ENCODE measurements at regions not wholly inside any gene's neighbourhood (a gene's known extent, or its start where the extent isn't known, plus 50 kb on each side); places are given as distances from the start of the nearest gene placed in this dataset.

DNA sequence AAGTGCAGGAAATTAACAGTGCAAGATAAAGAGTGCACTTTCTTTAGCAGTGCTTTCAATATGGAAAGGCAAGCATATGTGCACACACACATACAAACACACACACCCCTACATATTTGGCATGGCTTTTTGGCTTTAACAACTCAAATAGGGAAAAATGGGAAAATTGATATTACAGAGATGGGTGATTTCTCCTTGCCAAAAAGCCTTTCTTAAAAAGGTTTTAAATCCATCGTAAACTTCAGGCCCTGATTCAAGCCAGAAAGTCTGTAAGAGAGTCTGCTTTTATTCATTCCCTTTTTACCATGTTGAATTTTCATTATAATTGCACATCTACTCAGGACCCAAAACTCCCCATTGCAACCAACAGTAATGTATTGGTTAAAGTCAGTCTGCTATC is 612.0 kb upstream of the ACTRT1 start:
- Histone ChIP-seq H2BK15ac (ENCODE audit: low read length) (no peak overlapping the region), H3K23ac (ENCODE audit: low read depth, low read length, poor library complexity) (no peak overlapping the region), H3K36me3 (replicated peaks in 1 of 2; ENCODE audit: control insufficient read depth in 2 of 2, insufficient read depth in 2 of 2, low read length in 2 of 2) (no peaks in the 10 kb centered on the region), H2BK12ac (ENCODE audit: low read length) (no peak overlapping the region), H3K18ac (ENCODE audit: low read length) (no peak overlapping the region), H4K91ac (ENCODE audit: low read depth, low read length, poor library complexity) (no peak overlapping the region), H3K4me2 (ENCODE audit: insufficient read depth, low read length, poor library complexity, severe bottlenecking) (no peak overlapping the region), H3K9me3 (replicated peaks in 1 of 2; ENCODE audit: control insufficient read depth in 2 of 2, insufficient read depth in 1 of 2, low read depth in 1 of 2, low read length in 2 of 2) (no peaks in the 10 kb centered on the region), H3K14ac (ENCODE audit: low read length) (no peak overlapping the region), H3K27me3 (ENCODE audit: control insufficient read depth in 3 of 3, insufficient read depth in 3 of 3, low read depth in 1 of 3, low read length in 3 of 3) (no peaks in the 10 kb centered on the region), H2BK120ac (ENCODE audit: low read depth, low read length) (no peak overlapping the region), H3K4ac (ENCODE audit: low read length) (no peak overlapping the region), H3K4me3 (ENCODE audit: low read length in 2 of 2) (no peak overlapping the region), H3K9ac (ENCODE audit: low read depth, low read length, poor library complexity) (no peak overlapping the region), H2AFZ (ENCODE audit: low read length) (no peak overlapping the region), H2BK5ac (ENCODE audit: low read length) (no peak overlapping the region), H3K4me1 (ENCODE audit: control insufficient read depth in 2 of 2, insufficient read depth in 1 of 2, low read depth in 1 of 2, low read length in 2 of 2) (no peaks in the 10 kb centered on the region), H2AK5ac (ENCODE audit: low read depth, low read length) (no peak overlapping the region), H3K79me1 (ENCODE audit: low read depth, low read length) (no peaks in the 10 kb centered on the region), H3K27ac (replicated peaks; ENCODE audit: low read length) (no peak overlapping the region), H4K8ac (ENCODE audit: low read depth, low read length) (no peak overlapping the region)
- WGBS, 2 donors (ENCODE audit: extremely low coverage in 2 of 2, insufficient read length in 2 of 2, insufficient replicate concordance in 1 of 2) = no CpG with 5 or more reads among the region's 1 CpG
- no peak for DNase-seq (ENCODE audit: low spot score)

DNA sequence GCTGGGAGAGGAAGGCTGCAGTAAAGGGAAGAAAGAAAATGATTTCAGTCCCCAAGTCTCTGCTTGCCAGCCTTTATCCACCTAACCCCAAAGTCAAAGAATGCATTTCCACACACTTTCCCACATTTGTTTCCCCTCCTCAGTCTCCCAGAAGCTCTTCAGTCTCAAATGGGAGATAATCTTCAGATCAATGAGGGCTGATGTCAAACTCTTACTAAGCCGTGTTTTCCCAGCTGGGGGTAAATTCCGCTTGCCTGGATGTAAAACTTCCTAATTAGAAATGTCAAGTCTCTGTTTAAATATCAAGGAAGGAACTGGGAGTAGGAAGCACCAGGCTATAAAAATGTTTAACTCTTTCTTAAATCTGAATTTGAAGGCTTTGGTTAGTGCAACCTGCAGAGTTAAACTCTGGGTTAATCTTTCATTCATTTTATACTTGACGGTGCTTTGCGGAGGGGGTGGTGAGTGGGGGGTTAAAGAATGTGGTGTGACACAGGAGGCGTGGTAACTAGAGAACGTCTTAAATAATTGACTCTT is 601.4 kb upstream of the ACTRT1 start:
- no peak overlapping the region for H3K23ac ChIP-seq (ENCODE audit: low read depth, low read length, poor library complexity)
- H2AFZ ChIP-seq (ENCODE audit: low read length) = no peak overlapping the region
- H3K4ac ChIP-seq (ENCODE audit: low read length) = no peak overlapping the region
- H4K91ac ChIP-seq (ENCODE audit: low read depth, low read length, poor library complexity) = no peak overlapping the region
- H3K27me3 ChIP-seq (ENCODE audit: control insufficient read depth in 3 of 3, insufficient read depth in 3 of 3, low read depth in 1 of 3, low read length in 3 of 3) = no peaks in the 10 kb centered on the region
- H2BK5ac ChIP-seq (ENCODE audit: low read length) = no peak overlapping the region
- peaks cover 0 to 5% of the 10 kb centered on the region in 2 donors for H3K4me1 ChIP-seq (ENCODE audit: control insufficient read depth in 2 of 2, insufficient read depth in 1 of 2, low read depth in 1 of 2, low read length in 2 of 2)
- no peak overlapping the region for H3K18ac ChIP-seq (ENCODE audit: low read length)
- no peak overlapping the region for H3K4me3 ChIP-seq (ENCODE audit: low read length in 2 of 2)
- WGBS, 2 donors (ENCODE audit: extremely low coverage in 2 of 2, insufficient read length in 2 of 2, insufficient replicate concordance in 1 of 2) = no CpG with 5 or more reads among the region's 6 CpGs
- H3K79me1 ChIP-seq (ENCODE audit: low read depth, low read length) = no peaks in the 10 kb centered on the region
- H2BK12ac ChIP-seq (ENCODE audit: low read length) = no peak overlapping the region
- no peak overlapping the region for H3K9ac ChIP-seq (ENCODE audit: low read depth, low read length, poor library complexity)
- peak overlapping the region; percentile 23 for H3K4me2 ChIP-seq (ENCODE audit: insufficient read depth, low read length, poor library complexity, severe bottlenecking)
- H3K9me3 ChIP-seq (replicated peaks in 1 of 2; ENCODE audit: control insufficient read depth in 2 of 2, insufficient read depth in 1 of 2, low read depth in 1 of 2, low read length in 2 of 2) = peaks cover 0 to 2% of the 10 kb centered on the region in 2 donors
- peak; percentile 51 for DNase-seq (ENCODE audit: low spot score)
- no peak overlapping the region for H2AK5ac ChIP-seq (ENCODE audit: low read depth, low read length)
- H2BK15ac ChIP-seq (ENCODE audit: low read length) = no peak overlapping the region
- no peak overlapping the region for H4K8ac ChIP-seq (ENCODE audit: low read depth, low read length)
- no peak overlapping the region for H3K14ac ChIP-seq (ENCODE audit: low read length)
- no peaks in the 10 kb centered on the region for H3K36me3 ChIP-seq (replicated peaks in 1 of 2; ENCODE audit: control insufficient read depth in 2 of 2, insufficient read depth in 2 of 2, low read length in 2 of 2)
- H3K27ac ChIP-seq (replicated peaks; ENCODE audit: low read length) = peak overlapping the region; percentile 90
- H2BK120ac ChIP-seq (ENCODE audit: low read depth, low read length) = no peak overlapping the region

DNA sequence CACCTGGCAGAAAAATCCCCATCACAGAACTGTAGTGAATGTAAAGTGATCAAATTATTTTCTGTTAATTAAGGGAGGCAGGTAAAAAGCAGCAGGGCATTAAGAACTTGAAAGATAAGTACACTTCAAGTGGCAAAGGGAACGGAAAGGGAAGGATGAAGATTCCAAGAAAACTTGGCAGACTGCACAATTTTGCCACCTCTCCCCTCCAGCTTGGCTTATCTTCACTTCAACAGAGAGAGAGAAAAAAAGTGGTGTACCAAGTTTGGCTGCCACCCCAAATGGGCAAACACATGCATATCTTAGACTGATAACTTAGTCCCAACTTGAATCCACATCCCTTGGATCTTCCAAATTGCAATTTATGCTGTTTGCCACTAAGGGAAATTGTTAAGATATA is 598.1 kb upstream of the ACTRT1 start:
- Histone ChIP-seq H3K4ac (ENCODE audit: low read length) (no peak overlapping the region), H4K8ac (ENCODE audit: low read depth, low read length) (no peak overlapping the region), H3K36me3 (replicated peaks in 1 of 2; ENCODE audit: control insufficient read depth in 2 of 2, insufficient read depth in 2 of 2, low read length in 2 of 2) (no peaks in the 10 kb centered on the region), H3K4me2 (ENCODE audit: insufficient read depth, low read length, poor library complexity, severe bottlenecking) (no peak overlapping the region), H3K9ac (ENCODE audit: low read depth, low read length, poor library complexity) (no peak overlapping the region), H2BK15ac (ENCODE audit: low read length) (no peak overlapping the region), H3K9me3 (replicated peaks in 1 of 2; ENCODE audit: control insufficient read depth in 2 of 2, insufficient read depth in 1 of 2, low read depth in 1 of 2, low read length in 2 of 2) (no peaks in the 10 kb centered on the region), H2AK5ac (ENCODE audit: low read depth, low read length) (no peak overlapping the region), H4K91ac (ENCODE audit: low read depth, low read length, poor library complexity) (no peak overlapping the region), H3K18ac (ENCODE audit: low read length) (no peak overlapping the region), H2AFZ (ENCODE audit: low read length) (no peak overlapping the region), H3K79me1 (ENCODE audit: low read depth, low read length) (no peaks in the 10 kb centered on the region), H3K27ac (replicated peaks; ENCODE audit: low read length) (no peak overlapping the region), H3K27me3 (ENCODE audit: control insufficient read depth in 3 of 3, insufficient read depth in 3 of 3, low read depth in 1 of 3, low read length in 3 of 3) (no peaks in the 10 kb centered on the region), H3K14ac (ENCODE audit: low read length) (no peak overlapping the region), H3K4me3 (ENCODE audit: low read length in 2 of 2) (no peak overlapping the region), H2BK5ac (ENCODE audit: low read length) (no peak overlapping the region), H2BK120ac (ENCODE audit: low read depth, low read length) (no peak overlapping the region), H3K4me1 (ENCODE audit: control insufficient read depth in 2 of 2, insufficient read depth in 1 of 2, low read depth in 1 of 2, low read length in 2 of 2) (peaks cover 0 to 4% of the 10 kb centered on the region in 2 donors), H2BK12ac (ENCODE audit: low read length) (no peak overlapping the region), H3K23ac (ENCODE audit: low read depth, low read length, poor library complexity) (no peak overlapping the region)
- no CpG with 5 or more reads among the region's 1 CpG for WGBS, 2 donors (ENCODE audit: extremely low coverage in 2 of 2, insufficient read length in 2 of 2, insufficient replicate concordance in 1 of 2)
- DNase-seq (ENCODE audit: low spot score) = no peak

DNA sequence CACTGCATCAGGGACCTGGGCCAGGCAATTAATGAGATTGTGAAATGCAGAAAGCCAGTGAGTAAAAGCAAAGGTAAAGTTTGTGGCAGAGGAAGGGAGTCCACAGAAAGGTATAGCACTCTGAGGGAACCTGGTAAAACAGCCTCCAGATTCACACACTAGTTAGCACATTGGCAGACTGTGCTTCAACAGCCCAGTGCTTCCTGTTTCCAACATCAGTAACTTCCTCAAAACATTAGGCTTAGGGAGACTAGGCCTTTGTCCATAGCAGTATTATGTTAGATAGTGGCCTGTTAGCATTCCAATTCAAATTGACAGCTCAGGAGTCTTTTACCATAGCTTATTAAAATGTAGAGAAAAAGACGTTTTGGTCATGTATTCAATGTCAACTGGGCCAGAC is 582.6 kb upstream of the ACTRT1 start:
- no peak overlapping the region for H3K9ac ChIP-seq (ENCODE audit: low read depth, low read length, poor library complexity)
- no peak overlapping the region for H3K4ac ChIP-seq (ENCODE audit: low read length)
- H3K18ac ChIP-seq (ENCODE audit: low read length) = no peak overlapping the region
- H3K79me1 ChIP-seq (ENCODE audit: low read depth, low read length) = no peaks in the 10 kb centered on the region
- no peak overlapping the region for H4K8ac ChIP-seq (ENCODE audit: low read depth, low read length)
- no peak for DNase-seq (ENCODE audit: low spot score)
- no CpG with 5 or more reads among the region's 1 CpG for WGBS, 2 donors (ENCODE audit: extremely low coverage in 2 of 2, insufficient read length in 2 of 2, insufficient replicate concordance in 1 of 2)
- H3K4me2 ChIP-seq (ENCODE audit: insufficient read depth, low read length, poor library complexity, severe bottlenecking) = no peak overlapping the region
- H3K4me3 ChIP-seq (ENCODE audit: low read length in 2 of 2) = no peak overlapping the region
- H3K27ac ChIP-seq (replicated peaks; ENCODE audit: low read length) = no peak overlapping the region
- H4K91ac ChIP-seq (ENCODE audit: low read depth, low read length, poor library complexity) = no peak overlapping the region
- no peak overlapping the region for H3K14ac ChIP-seq (ENCODE audit: low read length)
- no peaks in the 10 kb centered on the region for H3K4me1 ChIP-seq (ENCODE audit: control insufficient read depth in 2 of 2, insufficient read depth in 1 of 2, low read depth in 1 of 2, low read length in 2 of 2)
- H2BK5ac ChIP-seq (ENCODE audit: low read length) = no peak overlapping the region
- no peak overlapping the region for H2BK120ac ChIP-seq (ENCODE audit: low read depth, low read length)
- H3K36me3 ChIP-seq (replicated peaks in 1 of 2; ENCODE audit: control insufficient read depth in 2 of 2, insufficient read depth in 2 of 2, low read length in 2 of 2) = no peaks in the 10 kb centered on the region
- no peaks in the 10 kb centered on the region for H3K9me3 ChIP-seq (replicated peaks in 1 of 2; ENCODE audit: control insufficient read depth in 2 of 2, insufficient read depth in 1 of 2, low read depth in 1 of 2, low read length in 2 of 2)
- no peak overlapping the region for H2AFZ ChIP-seq (ENCODE audit: low read length)
- H2BK12ac ChIP-seq (ENCODE audit: low read length) = no peak overlapping the region
- H3K23ac ChIP-seq (ENCODE audit: low read depth, low read length, poor library complexity) = no peak overlapping the region
- no peak overlapping the region for H2BK15ac ChIP-seq (ENCODE audit: low read length)
- no peaks in the 10 kb centered on the region for H3K27me3 ChIP-seq (ENCODE audit: control insufficient read depth in 3 of 3, insufficient read depth in 3 of 3, low read depth in 1 of 3, low read length in 3 of 3)
- H2AK5ac ChIP-seq (ENCODE audit: low read depth, low read length) = no peak overlapping the region
